ENCODE measurements at regions not wholly inside any gene's neighbourhood (a gene's known extent, or its start where the extent isn't known, plus 50 kb on each side); places are given as distances from the start of the nearest gene placed in this dataset.

- Mint-ChIP-seq H3K27me3 (ENCODE audit: unreplicated experiment) (no peaks in the 10 kb centered on the region), H3K4me1 (ENCODE audit: low read depth, unreplicated experiment) (no peaks in the 10 kb centered on the region), H3K36me3 (ENCODE audit: insufficient read depth, unreplicated experiment) (peaks cover 13% of the 10 kb centered on the region), H3K9me3 (ENCODE audit: low read depth, unreplicated experiment) (no peaks in the 10 kb centered on the region), H3K27ac (ENCODE audit: unreplicated experiment) (no peak overlapping the region), H3K4me3 (ENCODE audit: low read depth, unreplicated experiment) (no peak overlapping the region)
- no peak for DNase-seq
- no TSS peak for BruUV-seq (replicated peaks)
- CTCF ChIA-PET, result interaction anchor here (0.6 to 1.2 kb wide), 4 partner anchors 9 to 1051 kb away, joined by 3 to 5 read pairs (median 4); no protein-coding TSS in a partner anchor
- no peak for TF ChIP-seq CTCF (IDR thresholded peaks at IDR 0.05; ENCODE audit: unreplicated experiment)
- intact Hi-C loops (cut with micrococcal nuclease; ENCODE audit: unreplicated experiment), result loop anchor here (5.0 kb wide), 1 partner anchor 222 kb away; no protein-coding TSS in a partner anchor
These were observed 223.3 kb downstream of the MEF2C start for GRCh38 chr5:88659529-88660263.

GRCh38 chr5:88658886-88659285 is 224.1 kb downstream of the MEF2C start:
- no peaks in the 10 kb centered on the region for H3K9me3 Mint-ChIP-seq (ENCODE audit: low read depth, unreplicated experiment)
- intact Hi-C loops (cut with micrococcal nuclease; ENCODE audit: unreplicated experiment), result no loop called here
- no peak for TF ChIP-seq CTCF (IDR thresholded peaks at IDR 0.05; ENCODE audit: unreplicated experiment)
- no TSS peak for BruUV-seq (replicated peaks)
- no peaks in the 10 kb centered on the region for H3K27me3 Mint-ChIP-seq (ENCODE audit: unreplicated experiment)
- DNase-seq, result no peak
- CTCF ChIA-PET, result interaction anchor here (0.6 to 0.9 kb wide), 2 partner anchors 25 to 1052 kb away, joined by 3 to 4 read pairs; no protein-coding TSS in a partner anchor
- no peak overlapping the region for H3K27ac Mint-ChIP-seq (ENCODE audit: unreplicated experiment)
- no peaks in the 10 kb centered on the region for H3K4me1 Mint-ChIP-seq (ENCODE audit: low read depth, unreplicated experiment)
- no peak overlapping the region for H3K4me3 Mint-ChIP-seq (ENCODE audit: low read depth, unreplicated experiment)
- H3K36me3 Mint-ChIP-seq (ENCODE audit: insufficient read depth, unreplicated experiment), result peaks cover 13% of the 10 kb centered on the region

GRCh38 chr5:88657906-88658775 is 224.8 kb downstream of the MEF2C start:
- no peak overlapping the region for H3K4me3 Mint-ChIP-seq (ENCODE audit: low read depth, unreplicated experiment)
- no peaks in the 10 kb centered on the region for H3K4me1 Mint-ChIP-seq (ENCODE audit: low read depth, unreplicated experiment)
- CTCF ChIA-PET, result interaction anchor here (0.9 kb wide), 1 partner anchor 24 kb away, joined by 3 read pairs; no protein-coding TSS in a partner anchor
- H3K27me3 Mint-ChIP-seq (ENCODE audit: unreplicated experiment), result no peaks in the 10 kb centered on the region
- intact Hi-C loops (cut with micrococcal nuclease; ENCODE audit: unreplicated experiment), result no loop called here
- TF ChIP-seq CTCF (IDR thresholded peaks at IDR 0.05; ENCODE audit: unreplicated experiment), result no peak
- H3K27ac Mint-ChIP-seq (ENCODE audit: unreplicated experiment), result no peak overlapping the region
- H3K9me3 Mint-ChIP-seq (ENCODE audit: low read depth, unreplicated experiment), result no peaks in the 10 kb centered on the region
- H3K36me3 Mint-ChIP-seq (ENCODE audit: insufficient read depth, unreplicated experiment), result peaks cover 13% of the 10 kb centered on the region
- DNase-seq, result no peak
- BruUV-seq (replicated peaks), result no TSS peak

GRCh38 chr5:88657136-88657535 is 225.8 kb downstream of the MEF2C start:
- no peaks in the 10 kb centered on the region for H3K4me1 Mint-ChIP-seq (ENCODE audit: low read depth, unreplicated experiment)
- peaks cover 13% of the 10 kb centered on the region for H3K36me3 Mint-ChIP-seq (ENCODE audit: insufficient read depth, unreplicated experiment)
- intact Hi-C loops (cut with micrococcal nuclease; ENCODE audit: unreplicated experiment), result no loop called here
- BruUV-seq (replicated peaks), result no TSS peak
- DNase-seq, result no peak
- CTCF ChIA-PET, result no interaction called here
- H3K27me3 Mint-ChIP-seq (ENCODE audit: unreplicated experiment), result no peaks in the 10 kb centered on the region
- H3K4me3 Mint-ChIP-seq (ENCODE audit: low read depth, unreplicated experiment), result no peak overlapping the region
- no peak overlapping the region for H3K27ac Mint-ChIP-seq (ENCODE audit: unreplicated experiment)
- no peak for TF ChIP-seq CTCF (IDR thresholded peaks at IDR 0.05; ENCODE audit: unreplicated experiment)
- no peaks in the 10 kb centered on the region for H3K9me3 Mint-ChIP-seq (ENCODE audit: low read depth, unreplicated experiment)
